HL-60 (cell line): ENCODE measurements at regions not wholly inside any gene's neighbourhood (a gene's known extent, or its start where the extent isn't known, plus 50 kb on each side); places are given as distances from the start of the nearest gene placed in this dataset.

Experiments used
- REST ChIP-seq: IDR thresholded peaks from 2 replicates; pipeline ENCODE4 v1.6.1; 2012; ENCODE audit warnings: low read depth; ENCODE audit not compliant: insufficient replicate concordance
- TF ChIP-seq, protein P1 (sequence below): IDR thresholded peaks from one replicate; pipeline ENCODE4 v1.5.1; 2011; ENCODE audit warnings: low read length, control low read depth, inconsistent platforms; ENCODE audit not compliant: insufficient read depth

- TF ChIP-seq, protein P1, sequence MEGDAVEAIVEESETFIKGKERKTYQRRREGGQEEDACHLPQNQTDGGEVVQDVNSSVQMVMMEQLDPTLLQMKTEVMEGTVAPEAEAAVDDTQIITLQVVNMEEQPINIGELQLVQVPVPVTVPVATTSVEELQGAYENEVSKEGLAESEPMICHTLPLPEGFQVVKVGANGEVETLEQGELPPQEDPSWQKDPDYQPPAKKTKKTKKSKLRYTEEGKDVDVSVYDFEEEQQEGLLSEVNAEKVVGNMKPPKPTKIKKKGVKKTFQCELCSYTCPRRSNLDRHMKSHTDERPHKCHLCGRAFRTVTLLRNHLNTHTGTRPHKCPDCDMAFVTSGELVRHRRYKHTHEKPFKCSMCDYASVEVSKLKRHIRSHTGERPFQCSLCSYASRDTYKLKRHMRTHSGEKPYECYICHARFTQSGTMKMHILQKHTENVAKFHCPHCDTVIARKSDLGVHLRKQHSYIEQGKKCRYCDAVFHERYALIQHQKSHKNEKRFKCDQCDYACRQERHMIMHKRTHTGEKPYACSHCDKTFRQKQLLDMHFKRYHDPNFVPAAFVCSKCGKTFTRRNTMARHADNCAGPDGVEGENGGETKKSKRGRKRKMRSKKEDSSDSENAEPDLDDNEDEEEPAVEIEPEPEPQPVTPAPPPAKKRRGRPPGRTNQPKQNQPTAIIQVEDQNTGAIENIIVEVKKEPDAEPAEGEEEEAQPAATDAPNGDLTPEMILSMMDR = no peak
- TF ChIP-seq REST = no peak
Observed at GRCh38 chr20:55668631-55669030, 336.7 kb downstream of the CBLN4 start.
